ENCODE measurements at regions not wholly inside any gene's neighbourhood (a gene's known extent, or its start where the extent isn't known, plus 50 kb on each side); places are given as distances from the start of the nearest gene placed in this dataset.

GRCh38 chr2:12211326-12212175 is 465.1 kb downstream of the LPIN1 start:
- TF ChIP-seq POLR2A (IDR thresholded peaks at IDR 0.05) (no peak), CTCF (IDR thresholded peaks at IDR 0.05) (no peak)
- Histone ChIP-seq H3K4me3 (replicated peaks in 1 of 3) (no peak overlapping the region), H3K36me3 (no peaks in the 10 kb centered on the region), H3K27me3 (no peaks in the 10 kb centered on the region), H3K9me3 (no peaks in the 10 kb centered on the region), H3K27ac (no peak overlapping the region), H3K4me1 (no peaks in the 10 kb centered on the region)
- no peak for DNase-seq
- intact Hi-C loops (cut with DNase I) = no loop called here
- WGBS, 2 donors = 75 to 90% methylated on average over 3 of the region's 3 CpGs

- intact Hi-C loops (cut with DNase I) = no loop called here
- 82 to 87% methylated on average over 6 of the region's 6 CpGs for WGBS, 2 donors
- Histone ChIP-seq H3K27ac (no peak overlapping the region), H3K4me3 (replicated peaks in 1 of 3) (no peak overlapping the region), H3K9me3 (no peaks in the 10 kb centered on the region), H3K36me3 (no peaks in the 10 kb centered on the region), H3K27me3 (no peaks in the 10 kb centered on the region), H3K4me1 (no peaks in the 10 kb centered on the region)
- DNase-seq = no peak
- TF ChIP-seq CTCF (IDR thresholded peaks at IDR 0.05) (no peak), POLR2A (IDR thresholded peaks at IDR 0.05) (no peak)
These were observed 466.6 kb downstream of the LPIN1 start for GRCh38 chr2:12212841-12213597.

- 84 to 85% methylated on average over 1 of the region's 1 CpG for WGBS, 2 donors
- no peaks in the 10 kb centered on the region for H3K4me1 ChIP-seq
- intact Hi-C loops (cut with DNase I) = no loop called here
- no peaks in the 10 kb centered on the region for H3K9me3 ChIP-seq
- DNase-seq = no peak
- H3K4me3 ChIP-seq (replicated peaks in 1 of 3) = no peak overlapping the region
- no peaks in the 10 kb centered on the region for H3K36me3 ChIP-seq
- TF ChIP-seq POLR2A (IDR thresholded peaks at IDR 0.05) (no peak), CTCF (IDR thresholded peaks at IDR 0.05) (no peak)
- H3K27me3 ChIP-seq = no peaks in the 10 kb centered on the region
- H3K27ac ChIP-seq = no peak overlapping the region
These were observed 470.7 kb downstream of the LPIN1 start for GRCh38 chr2:12217175-12217574.

GRCh38 chr2:12219761-12220160 is 473.3 kb downstream of the LPIN1 start:
- H3K4me3 ChIP-seq (replicated peaks in 1 of 3) = no peak overlapping the region
- intact Hi-C loops (cut with DNase I) = no loop called here
- no peak for TF ChIP-seq POLR2A (IDR thresholded peaks at IDR 0.05)
- no peak for TF ChIP-seq CTCF (IDR thresholded peaks at IDR 0.05)
- no peak for DNase-seq
- H3K9me3 ChIP-seq = no peaks in the 10 kb centered on the region
- no peak overlapping the region for H3K27ac ChIP-seq
- H3K4me1 ChIP-seq = no peaks in the 10 kb centered on the region
- H3K27me3 ChIP-seq = no peaks in the 10 kb centered on the region
- no peaks in the 10 kb centered on the region for H3K36me3 ChIP-seq
- WGBS, 2 donors = 95% methylated on average over 8 of the region's 8 CpGs

GRCh38 chr2:12221584-12221983 is 475.2 kb downstream of the LPIN1 start:
- Histone ChIP-seq H3K4me3 (replicated peaks in 1 of 3) (no peak overlapping the region), H3K27ac (no peak overlapping the region), H3K36me3 (no peaks in the 10 kb centered on the region), H3K9me3 (no peaks in the 10 kb centered on the region), H3K27me3 (no peaks in the 10 kb centered on the region), H3K4me1 (no peaks in the 10 kb centered on the region)
- DNase-seq = no peak
- WGBS, 2 donors = 35 to 52% methylated on average over 2 of the region's 2 CpGs
- intact Hi-C loops (cut with DNase I) = no loop called here
- TF ChIP-seq CTCF (IDR thresholded peaks at IDR 0.05) (no peak), POLR2A (IDR thresholded peaks at IDR 0.05) (no peak)
